GM18907 (cell line): ENCODE measurements at regions not wholly inside any gene's neighbourhood (a gene's known extent, or its start where the extent isn't known, plus 50 kb on each side); places are given as distances from the start of the nearest gene placed in this dataset.

Source experiments
- ATAC-seq: cut with Tn5 transposase; IDR thresholded peaks from one replicate; pipeline ENCODE4 v1.9.1; 2021; ENCODE audit warnings: mild to moderate bottlenecking, moderate library complexity; ENCODE audit not compliant: unreplicated experiment

- ATAC-seq, result no peak
Observed at GRCh38 chr6:126145351-126145750, 159.0 kb downstream of the TRMT11 start.

- no peak for ATAC-seq
Observed at GRCh38 chr6:126147291-126147815, 161.0 kb downstream of the TRMT11 start.

DNA sequence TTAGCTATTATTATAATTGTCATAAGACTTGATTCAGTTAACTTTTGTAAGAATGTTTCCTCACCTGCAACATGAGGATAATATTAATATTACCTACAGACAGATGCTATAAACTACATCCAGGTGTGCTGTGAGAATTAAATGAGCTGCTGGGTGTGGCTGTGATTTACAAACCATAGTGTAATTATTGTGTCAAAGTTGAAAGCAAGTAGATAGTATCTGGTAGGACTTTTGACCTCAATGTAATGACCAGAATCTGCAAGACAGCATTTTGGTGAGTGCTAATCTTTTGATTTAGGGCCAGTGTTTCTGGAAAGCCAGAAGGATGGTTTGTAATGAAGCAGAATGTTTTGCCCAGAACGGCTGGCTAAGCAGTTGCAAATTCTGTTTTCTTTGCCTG lies 162.5 kb downstream of the TRMT11 start:
- no peak for ATAC-seq

GRCh38 chr6:126152372-126152745 lies 166.0 kb downstream of the TRMT11 start:
- ATAC-seq, result no peak

- ATAC-seq, result no peak
Observed at GRCh38 chr6:126153661-126154060, 167.3 kb downstream of the TRMT11 start.

GRCh38 chr6:126156973-126157372 lies 170.6 kb downstream of the TRMT11 start:
- peak; percentile 94 for ATAC-seq

DNA sequence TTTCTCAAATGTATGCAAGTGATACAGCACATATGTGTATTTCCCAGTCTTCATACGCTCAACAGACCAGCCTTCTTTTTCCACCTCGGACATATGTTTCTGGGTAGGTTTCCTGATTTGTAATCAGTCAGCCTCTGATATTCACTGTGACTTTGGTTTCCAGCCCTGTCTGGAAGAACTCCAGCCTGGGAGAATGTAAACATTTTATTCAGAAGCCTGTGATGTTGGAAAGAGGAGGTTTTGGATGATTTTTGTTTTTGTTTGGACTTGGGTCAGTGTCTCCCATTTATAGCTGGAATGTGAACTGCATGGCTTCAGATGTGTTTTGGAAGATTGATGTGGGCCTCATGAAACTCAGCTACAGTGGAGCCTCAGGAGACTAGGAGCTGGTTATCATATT lies 172.2 kb upstream of the CENPW start:
- ATAC-seq, result no peak

DNA sequence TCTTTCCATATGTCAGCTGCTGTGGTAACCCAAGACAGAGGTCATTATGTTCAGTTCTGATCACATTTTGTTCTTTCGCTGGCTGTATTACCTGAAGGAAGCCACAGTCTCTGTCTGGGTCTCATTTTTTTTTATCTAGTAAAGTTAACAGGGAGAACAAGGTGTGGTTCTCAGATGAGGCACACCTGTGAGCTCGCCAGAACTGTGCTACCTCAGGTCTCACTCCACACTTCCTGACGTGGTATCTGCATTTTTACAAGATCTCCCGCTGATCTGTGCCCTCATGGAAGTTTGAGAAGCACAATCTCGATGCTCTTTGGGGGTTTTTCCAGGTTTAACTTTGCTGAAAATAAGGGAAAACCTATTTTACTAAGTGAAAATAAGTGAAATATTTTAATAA lies 169.5 kb upstream of the CENPW start:
- no peak for ATAC-seq

- peak; percentile 88 for ATAC-seq
Observed at GRCh38 chr6:126170978-126171382, 168.9 kb upstream of the CENPW start.

GRCh38 chr6:126172131-126172530 lies 167.8 kb upstream of the CENPW start:
- no peak for ATAC-seq

DNA sequence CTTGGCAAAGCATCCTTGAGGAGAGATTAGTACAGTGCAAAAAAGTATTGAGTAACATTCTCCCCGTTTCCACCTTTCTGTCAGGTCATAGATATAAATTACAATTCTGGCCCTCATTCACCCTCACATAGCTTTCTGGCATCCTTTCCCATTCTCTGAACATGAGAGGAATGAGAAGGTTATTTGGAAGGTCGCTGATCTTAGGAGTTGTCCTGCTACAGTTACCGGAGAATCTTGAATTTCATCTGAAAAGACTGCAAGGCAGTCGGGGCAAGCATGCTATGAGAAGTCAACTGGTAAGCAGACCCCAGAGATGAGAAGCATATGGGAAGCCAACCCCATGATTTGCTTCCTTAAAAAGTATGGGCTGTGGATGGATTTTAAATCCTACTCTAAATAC lies 166.7 kb upstream of the CENPW start:
- no peak for ATAC-seq

GRCh38 chr6:126174697-126175096 lies 165.2 kb upstream of the CENPW start:
- ATAC-seq, result no peak

DNA sequence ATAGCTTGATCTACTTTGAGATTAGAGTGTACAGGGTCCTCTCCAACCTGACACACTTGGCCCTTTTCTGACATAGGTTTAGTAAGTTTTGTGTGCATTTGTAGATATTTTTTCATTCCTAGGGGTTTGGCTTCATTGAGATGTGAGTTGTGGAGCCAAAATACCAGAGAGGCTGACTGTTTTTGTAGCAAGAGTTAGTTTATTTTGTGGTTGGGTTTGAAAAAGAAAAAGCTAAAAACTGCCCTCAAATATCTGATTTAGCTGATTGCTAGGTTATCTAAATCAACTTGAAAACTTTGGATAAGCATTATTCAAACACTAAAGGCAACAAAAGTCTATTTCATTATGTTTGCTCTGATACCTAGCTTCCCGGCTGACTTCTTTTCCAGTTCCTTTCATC lies 164.7 kb upstream of the CENPW start:
- no peak for ATAC-seq

GRCh38 chr6:126176282-126176681 lies 163.6 kb upstream of the CENPW start:
- ATAC-seq, result no peak

DNA sequence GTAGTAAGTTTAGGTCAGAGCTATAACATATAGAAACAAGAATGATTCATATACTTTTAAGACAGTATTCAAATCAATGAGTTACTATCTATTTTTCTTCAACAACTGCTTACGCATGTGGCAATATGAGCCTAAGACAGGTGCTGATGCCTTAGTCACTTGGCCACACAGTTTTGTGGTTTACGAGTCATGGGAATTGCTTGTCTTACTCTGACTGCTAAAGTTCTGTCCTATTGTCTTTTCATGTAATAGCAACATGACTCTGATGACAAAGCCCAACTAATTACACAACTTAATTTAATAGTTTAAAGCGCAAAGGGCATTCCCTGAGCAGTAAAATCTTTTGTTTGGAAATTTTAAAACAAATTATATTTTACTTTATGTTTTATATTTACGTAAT lies 159.3 kb upstream of the CENPW start:
- peak; percentile 69 for ATAC-seq

- no peak for ATAC-seq
Observed at GRCh38 chr6:126181173-126181741, 158.7 kb upstream of the CENPW start.

- no peak for ATAC-seq
Observed at GRCh38 chr6:126181890-126182289, 158.0 kb upstream of the CENPW start.

DNA sequence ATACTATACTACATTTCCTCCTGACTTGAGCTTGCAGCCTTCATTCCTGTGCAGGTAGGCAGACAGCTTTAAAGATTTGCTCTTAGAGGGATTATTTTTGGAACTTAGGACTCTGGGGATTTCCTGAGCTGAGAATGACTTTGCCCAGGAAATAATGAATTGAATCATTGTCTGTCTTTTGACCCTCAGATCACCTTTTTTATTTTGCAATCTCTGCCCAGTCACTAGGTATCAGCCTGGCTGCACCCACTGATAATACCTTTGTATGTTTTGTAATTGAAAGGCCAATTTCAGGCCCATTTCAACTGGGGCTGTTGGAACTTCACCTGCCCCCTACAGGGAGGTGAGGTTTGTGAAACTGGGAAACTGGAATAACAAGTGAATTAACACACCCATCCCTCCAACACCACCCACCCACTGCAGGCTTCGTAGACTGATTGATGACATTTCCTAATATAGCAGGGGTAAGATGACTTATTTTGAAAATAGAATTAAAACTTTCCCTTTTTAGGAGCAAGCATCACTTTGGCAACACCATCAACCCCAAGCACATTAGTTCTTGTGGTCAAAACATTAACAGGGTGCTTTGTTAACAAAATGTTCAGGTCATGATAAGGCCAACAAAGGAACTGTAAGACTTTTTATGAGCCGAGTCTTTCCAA lies 157.1 kb upstream of the CENPW start:
- ATAC-seq, result no peak

GRCh38 chr6:126185774-126186173 lies 154.1 kb upstream of the CENPW start:
- no peak for ATAC-seq

GRCh38 chr6:126188279-126188909 lies 151.5 kb upstream of the CENPW start:
- ATAC-seq, result no peak

DNA sequence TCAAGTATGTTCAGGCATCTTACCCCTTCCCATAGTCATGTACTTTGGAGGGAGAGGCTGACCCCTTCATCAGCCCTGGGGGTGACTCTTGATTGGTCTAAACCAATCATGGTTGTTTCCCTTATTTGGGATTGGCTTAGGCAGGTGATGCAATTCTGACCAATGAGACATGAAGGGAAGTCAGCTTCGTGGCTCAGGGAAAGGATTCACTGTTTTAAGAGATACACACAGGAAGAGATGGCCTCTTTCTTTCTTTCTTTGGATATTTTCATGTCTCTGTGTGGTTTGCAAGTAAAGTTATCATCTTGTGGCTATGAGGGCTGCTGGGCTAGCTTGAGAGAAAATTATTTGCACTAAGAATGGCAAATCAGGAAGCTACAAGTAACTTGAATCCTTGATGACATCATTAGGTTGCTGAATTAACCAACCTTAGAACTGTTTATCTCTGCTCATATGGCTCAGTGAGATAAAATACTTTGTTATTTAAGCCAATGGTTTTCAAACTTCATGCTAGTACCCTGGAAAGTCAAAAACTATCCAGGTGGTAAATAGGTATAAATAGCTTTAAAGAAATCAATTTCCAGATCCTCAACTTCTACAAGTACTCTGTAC lies 144.2 kb upstream of the CENPW start:
- ATAC-seq, result no peak

- ATAC-seq, result no peak
Observed at GRCh38 chr6:126198631-126199030, 141.3 kb upstream of the CENPW start.
